CD4-positive, alpha-beta T cell (primary cell): ENCODE measurements at regions not wholly inside any gene's neighbourhood (a gene's known extent, or its start where the extent isn't known, plus 50 kb on each side); places are given as distances from the start of the nearest gene placed in this dataset.

Source experiments
- ATAC-seq: fragments of 200-7000 bp; cut with Tn5 transposase; one replicate; pipeline ENCODE4 v1.10.0; 2022; ENCODE audit warnings: mild to moderate bottlenecking; ENCODE audit not compliant: poor library complexity
- CTCF ChIA-PET: fragments of 350-600 bp; sonication (Branson Sonifier 250); formaldehyde crosslinking; loops from one replicate; lab custom pipeline; 2021; ENCODE audit warnings: antibody characterized with exemption, inconsistent platforms; lab: Charles Lee
- POLR2A ChIA-PET: fragments of 350-600 bp; sonication (Branson Sonifier 250); formaldehyde crosslinking; loops from one replicate; lab custom pipeline; 2021; ENCODE audit warnings: antibody characterized with exemption, inconsistent platforms; lab: Charles Lee
- DNase-seq, 14 experiments: peaks; one replicate each; pipeline ENCODE4 v3.0.0-alpha.2; 2013 to 2020; ENCODE audit warnings: mixed read lengths in 2 of 14
- H3K27ac ChIP-seq, 2 donors: one replicate each; pipeline versions ENCODE4 v1.5.1 to v1.7.0; 2013; ENCODE audit warnings: low read length in 2 of 2, low read depth in 1 of 2, mild to moderate bottlenecking in 1 of 2
- H3K27me3 ChIP-seq, 2 experiments: 1 replicate in 1 of 2; 2 replicates in 1 of 2; pipeline versions ENCODE4 v1.6.1 to v1.7.0; 2013; ENCODE audit warnings: low read length in 2 of 2, control low read depth in 1 of 2, mild to moderate bottlenecking in 1 of 2, moderate library complexity in 1 of 2; ENCODE audit not compliant: insufficient read depth in 2 of 2, control insufficient read depth in 1 of 2
- H3K36me3 ChIP-seq: one replicate; pipeline ENCODE4 v1.6.1; 2013; ENCODE audit warnings: low read length, control low read depth; ENCODE audit not compliant: insufficient read depth
- H3K4me1 ChIP-seq: one replicate; pipeline ENCODE4 v1.6.1; 2013; ENCODE audit warnings: low read length, control low read depth; ENCODE audit not compliant: insufficient read depth
- H3K4me3 ChIP-seq: one replicate; pipeline ENCODE4 v1.5.1; 2013; ENCODE audit warnings: mild to moderate bottlenecking, low read length, moderate library complexity
- H3K9me3 ChIP-seq, 2 experiments: 1 replicate in 1 of 2; 2 replicates in 1 of 2; pipeline versions ENCODE4 v1.6.1 to v1.7.0; 2013; ENCODE audit warnings: low read length in 2 of 2, mild to moderate bottlenecking in 2 of 2, control low read depth in 1 of 2, moderate library complexity in 1 of 2; ENCODE audit not compliant: control insufficient read depth in 1 of 2, insufficient read depth in 1 of 2
- H3K27ac Mint-ChIP-seq: one replicate; pipeline ENCODE4 v1.8.0; 2020; ENCODE audit warnings: mixed read lengths
- H3K27me3 Mint-ChIP-seq: one replicate; pipeline ENCODE4 v1.8.0; 2021; ENCODE audit warnings: mixed read lengths
- H3K36me3 Mint-ChIP-seq: one replicate; pipeline ENCODE4 v1.8.0; 2021; ENCODE audit warnings: low read depth, mixed read lengths
- H3K4me1 Mint-ChIP-seq: one replicate; pipeline ENCODE4 v1.8.0; 2021; ENCODE audit warnings: low read depth, mixed read lengths
- H3K4me3 Mint-ChIP-seq: one replicate; pipeline ENCODE4 v1.8.0; 2020; ENCODE audit warnings: mild to moderate bottlenecking, mixed read lengths
- H3K9me3 Mint-ChIP-seq: one replicate; pipeline ENCODE4 v1.8.0; 2020; ENCODE audit warnings: mixed read lengths
- intact Hi-C, 2 experiments: fragments of 100-400 bp; cut with DNase I in 1 of 2; cut with micrococcal nuclease in 1 of 2; formaldehyde crosslinking; loops; one replicate each; pipeline versions ENCODE4 v1.15.1 to v1.9.0; 2023 to 2025; cut with DNase I, micrococcal nuclease
- TF ChIP-seq, protein P1 (sequence below): fragments of 200-600 bp; IDR thresholded peaks from one replicate; pipeline ENCODE4 v1.8.0; 2022; ENCODE audit warnings: antibody characterized with exemption, mild to moderate bottlenecking

DNA sequence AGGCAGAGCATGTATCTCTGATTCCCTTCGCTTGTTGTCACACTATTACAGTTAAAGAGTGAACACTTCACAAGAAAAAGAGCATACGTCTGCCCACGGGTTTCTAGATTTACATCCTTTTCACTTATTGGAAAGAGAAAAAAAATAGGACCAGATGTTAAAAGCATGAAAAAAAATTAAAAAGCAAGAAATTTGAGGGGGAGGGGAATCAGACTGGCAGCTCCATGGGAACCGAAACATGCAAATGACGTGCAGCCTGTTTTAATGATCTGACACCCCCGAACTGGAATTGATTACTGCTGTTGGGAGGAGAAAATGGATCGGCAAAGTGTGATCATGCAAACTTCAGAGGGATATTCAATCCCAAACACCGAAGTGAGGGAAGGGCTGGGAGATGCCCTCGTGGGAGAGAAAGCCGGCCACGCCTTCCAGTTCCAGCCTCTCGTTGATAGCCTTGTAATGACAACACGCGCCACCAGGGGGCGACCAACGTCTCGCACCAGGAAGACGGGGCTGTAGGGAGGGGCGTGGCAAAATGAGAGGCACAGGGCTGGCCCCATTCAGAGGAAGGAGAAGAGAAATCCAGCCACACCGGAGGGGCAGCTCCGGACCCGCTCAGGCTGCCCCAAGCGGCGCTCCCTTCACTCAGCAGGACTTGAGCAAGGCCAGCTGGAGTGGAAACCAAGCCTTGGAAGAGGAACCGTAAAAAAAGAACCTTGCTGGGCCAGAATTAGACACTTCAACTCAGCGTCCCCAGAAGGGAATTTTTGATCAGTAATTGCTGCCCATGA, 53.8 kb upstream of the SYT13 start:
- H3K27me3 ChIP-seq, result peaks cover 0 to 4% of the 10 kb centered on the region in 2 experiments
- H3K36me3 Mint-ChIP-seq, result no peaks in the 10 kb centered on the region
- H3K27ac Mint-ChIP-seq, result no peak overlapping the region
- H3K27me3 Mint-ChIP-seq, result peaks cover 20% of the 10 kb centered on the region
- DNase-seq (peak; percentile 86 to 97 (median 90)), ATAC-seq (peak; percentile 100)
- ChIA-PET POLR2A (interaction anchor here (1.1 kb wide), 1 partner anchor 15 kb away, joined by 3 read pairs; no protein-coding TSS in a partner anchor), CTCF (interaction anchor here (0.7 to 1.9 kb wide), 7 partner anchors 10 to 432 kb away, joined by 3 to 9 read pairs (median 4); no protein-coding TSS in a partner anchor)
- peaks cover 9% of the 10 kb centered on the region for H3K4me1 ChIP-seq
- peak overlapping the region; percentile 33 for H3K4me3 ChIP-seq
- TF ChIP-seq, protein P1, sequence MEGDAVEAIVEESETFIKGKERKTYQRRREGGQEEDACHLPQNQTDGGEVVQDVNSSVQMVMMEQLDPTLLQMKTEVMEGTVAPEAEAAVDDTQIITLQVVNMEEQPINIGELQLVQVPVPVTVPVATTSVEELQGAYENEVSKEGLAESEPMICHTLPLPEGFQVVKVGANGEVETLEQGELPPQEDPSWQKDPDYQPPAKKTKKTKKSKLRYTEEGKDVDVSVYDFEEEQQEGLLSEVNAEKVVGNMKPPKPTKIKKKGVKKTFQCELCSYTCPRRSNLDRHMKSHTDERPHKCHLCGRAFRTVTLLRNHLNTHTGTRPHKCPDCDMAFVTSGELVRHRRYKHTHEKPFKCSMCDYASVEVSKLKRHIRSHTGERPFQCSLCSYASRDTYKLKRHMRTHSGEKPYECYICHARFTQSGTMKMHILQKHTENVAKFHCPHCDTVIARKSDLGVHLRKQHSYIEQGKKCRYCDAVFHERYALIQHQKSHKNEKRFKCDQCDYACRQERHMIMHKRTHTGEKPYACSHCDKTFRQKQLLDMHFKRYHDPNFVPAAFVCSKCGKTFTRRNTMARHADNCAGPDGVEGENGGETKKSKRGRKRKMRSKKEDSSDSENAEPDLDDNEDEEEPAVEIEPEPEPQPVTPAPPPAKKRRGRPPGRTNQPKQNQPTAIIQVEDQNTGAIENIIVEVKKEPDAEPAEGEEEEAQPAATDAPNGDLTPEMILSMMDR, result peak; percentile 99
- intact Hi-C loops, result loop anchor here (1.0 to 10.0 kb wide), 4 partner anchors 15 to 725 kb away; no protein-coding TSS in a partner anchor
- no peak overlapping the region for H3K27ac ChIP-seq
- H3K4me3 Mint-ChIP-seq, result peak overlapping the region; percentile 49
- no peaks in the 10 kb centered on the region for H3K9me3 ChIP-seq
- H3K36me3 ChIP-seq, result no peaks in the 10 kb centered on the region
- H3K4me1 Mint-ChIP-seq, result peaks cover 11% of the 10 kb centered on the region
- no peaks in the 10 kb centered on the region for H3K9me3 Mint-ChIP-seq

DNA sequence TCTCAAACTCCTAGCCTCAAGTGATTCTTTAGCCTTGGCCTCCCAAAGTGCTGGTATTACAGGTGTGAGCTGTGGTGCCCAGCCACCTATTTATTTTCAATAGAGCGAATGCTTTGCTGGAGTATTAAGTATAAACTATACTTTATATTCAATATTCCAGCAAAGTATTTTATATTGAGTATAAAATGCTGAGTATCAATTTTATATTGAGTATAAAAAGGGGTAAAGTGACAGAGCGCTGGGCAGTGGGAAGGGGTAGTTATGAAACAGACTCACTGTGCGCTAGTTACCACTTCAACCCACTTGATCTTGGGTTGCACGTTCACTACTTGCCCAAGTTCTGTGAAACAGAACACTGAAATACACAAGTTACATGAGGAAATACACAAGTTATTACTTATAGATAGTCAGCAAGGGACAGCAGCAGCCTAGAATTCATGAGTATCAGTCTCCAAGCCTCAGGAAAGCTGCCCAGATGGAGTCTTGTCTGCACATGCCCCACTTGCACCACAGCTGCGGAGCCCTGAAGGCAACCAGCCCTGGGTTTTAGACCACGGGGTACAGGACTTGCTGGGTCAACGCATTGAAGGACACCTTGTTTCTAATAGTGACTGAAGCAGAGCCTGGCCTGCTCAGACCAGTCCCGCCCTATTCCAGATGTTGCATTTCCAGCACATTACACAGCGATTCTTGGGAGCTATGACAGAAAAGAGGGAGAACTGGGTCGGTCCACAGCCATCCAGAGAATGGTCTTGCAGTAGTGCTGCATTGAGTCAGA, 51.6 kb upstream of the SYT13 start:
- ATAC-seq (no peak), DNase-seq (no peak)
- CTCF ChIA-PET, result interaction anchor here (0.6 to 1.0 kb wide), 2 partner anchors 411 to 1728 kb away, joined by 3 read pairs; no protein-coding TSS in a partner anchor
- H3K9me3 ChIP-seq, result no peaks in the 10 kb centered on the region
- no peaks in the 10 kb centered on the region for H3K36me3 ChIP-seq
- POLR2A ChIA-PET, result no interaction called here
- H3K4me1 ChIP-seq, result peaks cover 9% of the 10 kb centered on the region
- no peaks in the 10 kb centered on the region for H3K36me3 Mint-ChIP-seq
- no peaks in the 10 kb centered on the region for H3K9me3 Mint-ChIP-seq
- H3K27ac ChIP-seq, result no peak overlapping the region
- H3K4me3 ChIP-seq, result no peak overlapping the region
- H3K4me3 Mint-ChIP-seq, result no peak overlapping the region
- intact Hi-C loops, result loop anchor here in 1 of 2 experiments (10.0 kb wide), 1 partner anchor 723 kb away; no protein-coding TSS in a partner anchor
- peaks cover 11% of the 10 kb centered on the region for H3K4me1 Mint-ChIP-seq
- peaks cover 0 to 4% of the 10 kb centered on the region in 2 experiments for H3K27me3 ChIP-seq
- TF ChIP-seq, protein P1, result no peak
- H3K27ac Mint-ChIP-seq, result no peak overlapping the region
- peaks cover 10% of the 10 kb centered on the region for H3K27me3 Mint-ChIP-seq

DNA sequence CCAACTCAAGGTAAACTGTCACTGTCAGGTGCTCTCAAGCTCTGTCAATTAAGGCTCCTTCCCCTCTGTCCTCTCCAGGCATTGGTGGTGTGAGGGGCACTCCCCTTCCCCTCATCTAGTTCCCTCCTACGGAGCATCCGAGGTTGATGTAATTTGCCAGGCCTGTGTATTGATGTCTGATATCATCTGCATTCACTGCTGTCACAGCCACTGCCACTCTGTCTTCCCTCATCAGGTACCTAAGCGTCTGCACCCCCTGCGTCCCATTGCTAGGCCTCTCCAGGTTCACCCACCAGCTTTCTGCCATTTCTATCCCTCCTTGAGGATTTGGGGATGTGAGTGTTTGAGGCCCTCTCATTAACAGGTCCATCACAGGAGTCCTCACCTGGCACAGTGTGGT, 50.0 kb upstream of the SYT13 start:
- Mint-ChIP-seq H3K27ac (no peak overlapping the region), H3K9me3 (no peaks in the 10 kb centered on the region), H3K27me3 (peaks cover 9% of the 10 kb centered on the region), H3K4me1 (peaks cover 11% of the 10 kb centered on the region), H3K36me3 (no peaks in the 10 kb centered on the region), H3K4me3 (no peak overlapping the region)
- intact Hi-C loops, result loop anchor here in 1 of 2 experiments (10.0 kb wide), 1 partner anchor 721 kb away; no protein-coding TSS in a partner anchor
- ChIA-PET CTCF (no interaction called here), POLR2A (no interaction called here)
- Histone ChIP-seq H3K4me3 (no peak overlapping the region), H3K27me3 (no peaks in the 10 kb centered on the region), H3K27ac (no peak overlapping the region), H3K9me3 (no peaks in the 10 kb centered on the region), H3K36me3 (no peaks in the 10 kb centered on the region), H3K4me1 (peaks cover 11% of the 10 kb centered on the region)
- DNase-seq (no peak), ATAC-seq (no peak)
- TF ChIP-seq, protein P1, result no peak
